ENCODE measurements at regions not wholly inside any gene's neighbourhood (a gene's known extent, or its start where the extent isn't known, plus 50 kb on each side); places are given as distances from the start of the nearest gene placed in this dataset.

GRCh38 chr10:117718986-117719920, 176.7 kb downstream of the EMX2 start:
- no peak for DNase-seq

DNA sequence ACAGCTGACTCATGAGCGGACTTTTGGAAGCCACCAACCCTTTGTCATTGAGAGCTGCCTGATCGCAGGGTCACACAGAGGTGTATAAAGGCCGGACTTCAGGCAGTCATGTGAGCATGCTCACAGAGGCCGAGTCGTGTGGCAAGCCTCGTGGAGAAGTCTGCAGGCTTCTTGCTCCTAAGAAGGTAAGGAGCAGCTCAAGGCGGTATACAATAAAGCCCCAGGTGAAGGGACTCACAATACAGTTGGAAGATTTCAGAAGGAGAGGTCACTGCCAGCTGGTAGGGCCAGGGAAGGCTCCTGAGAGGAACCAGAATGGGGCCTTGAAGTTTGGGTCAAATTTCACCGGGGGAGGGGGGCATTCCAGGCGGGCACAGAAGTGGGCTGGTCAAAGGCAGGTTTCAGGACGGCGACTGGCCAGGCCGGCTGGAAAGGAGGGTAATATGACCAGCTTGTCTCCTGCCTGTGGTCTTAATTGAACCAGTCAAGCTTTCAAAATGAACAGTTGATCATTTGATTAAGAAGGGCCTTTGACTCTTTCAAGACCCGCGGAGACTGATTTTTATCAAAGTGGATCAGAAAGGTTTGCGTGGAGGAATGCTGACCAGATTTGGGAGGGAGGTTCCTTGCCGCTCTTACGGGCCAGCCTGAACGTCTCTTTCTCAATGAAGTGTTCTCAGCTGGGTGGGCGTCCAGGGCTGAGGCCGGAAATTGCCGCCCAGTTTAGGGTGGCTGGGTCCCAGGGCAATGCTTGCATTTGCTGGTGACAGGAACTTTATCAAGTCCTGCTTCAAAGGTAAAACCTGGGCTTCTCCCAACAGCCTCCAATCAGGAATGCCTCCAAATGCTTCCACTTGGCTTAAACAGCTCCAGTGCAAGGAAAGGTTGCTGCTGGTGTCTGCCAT, 178.6 kb downstream of the EMX2 start:
- DNase-seq = no peak

GRCh38 chr10:117721873-117722272, 179.3 kb downstream of the EMX2 start:
- no peak for DNase-seq

GRCh38 chr10:117723343-117723742, 180.8 kb downstream of the EMX2 start:
- no peak for DNase-seq

DNA sequence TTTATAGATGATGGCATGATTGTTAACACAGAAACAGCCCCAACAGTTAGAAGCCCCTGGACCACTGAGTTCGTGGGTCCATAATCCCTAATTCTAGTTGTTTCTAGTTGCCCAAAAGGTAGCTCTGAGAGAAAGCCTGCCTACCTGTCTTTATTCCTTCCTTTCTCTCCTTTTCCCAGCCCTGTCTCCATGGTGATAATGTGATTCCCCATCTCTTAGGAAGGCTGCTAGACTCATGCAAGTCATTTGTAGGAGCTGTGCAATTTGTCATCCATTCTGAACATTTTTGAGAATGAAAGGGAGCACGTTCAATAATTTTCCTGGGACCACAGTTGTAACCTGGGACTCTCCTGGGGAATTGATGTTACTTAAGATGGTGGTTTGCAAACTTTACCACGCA, 183.4 kb downstream of the EMX2 start:
- no peak for DNase-seq

DNA sequence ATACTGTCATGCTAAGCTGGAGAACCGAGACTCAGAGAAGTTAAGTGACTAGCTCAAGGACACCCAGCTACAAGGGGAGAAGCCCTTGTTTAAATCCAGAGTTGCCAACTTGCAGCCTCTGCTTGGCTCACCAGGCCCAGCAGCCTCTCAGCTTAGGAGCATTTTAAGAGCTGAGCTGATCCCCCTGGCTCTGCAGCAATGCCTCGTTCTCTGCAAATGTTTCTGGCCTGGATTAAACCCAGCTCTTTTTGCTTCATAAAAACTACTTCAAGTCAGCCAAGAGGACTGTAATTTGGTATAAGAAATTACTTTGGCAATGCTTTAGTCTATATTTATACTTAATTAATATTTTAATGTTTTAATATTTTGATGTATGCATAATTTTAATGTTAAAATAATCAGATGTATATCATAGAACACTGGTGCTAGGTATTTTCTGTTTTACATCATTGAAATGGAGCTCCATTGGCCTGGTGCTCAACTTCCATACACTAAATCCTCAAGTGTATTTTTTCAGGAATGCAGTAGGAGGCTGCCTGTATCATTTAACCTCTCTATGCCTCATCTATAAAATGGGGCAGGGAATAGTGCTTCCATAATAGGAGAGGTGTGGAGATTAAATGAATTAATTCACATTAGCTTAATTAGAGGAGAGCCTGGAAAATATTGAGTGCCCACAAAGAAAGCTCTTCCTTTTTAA, 184.2 kb downstream of the EMX2 start:
- DNase-seq = no peak

DNA sequence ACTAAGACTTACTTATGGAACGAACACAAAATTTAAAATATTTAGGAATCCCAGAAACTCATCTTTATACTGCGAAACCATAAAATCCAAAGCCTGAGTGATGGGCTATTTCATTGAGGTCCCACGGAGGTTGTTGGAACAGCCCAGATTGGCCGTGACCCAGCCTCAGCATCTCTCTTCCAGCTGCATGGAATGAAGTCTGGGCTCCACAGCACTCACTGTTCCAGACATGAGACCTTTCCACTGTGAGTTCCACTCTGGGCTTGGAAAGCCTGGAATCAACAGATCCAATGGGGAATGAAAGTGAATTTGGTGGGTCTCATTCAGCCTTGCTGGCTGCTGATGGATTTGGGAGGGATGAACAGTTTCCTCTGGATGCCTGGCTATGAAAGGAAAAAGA, 184.9 kb downstream of the EMX2 start:
- no peak for DNase-seq

DNA sequence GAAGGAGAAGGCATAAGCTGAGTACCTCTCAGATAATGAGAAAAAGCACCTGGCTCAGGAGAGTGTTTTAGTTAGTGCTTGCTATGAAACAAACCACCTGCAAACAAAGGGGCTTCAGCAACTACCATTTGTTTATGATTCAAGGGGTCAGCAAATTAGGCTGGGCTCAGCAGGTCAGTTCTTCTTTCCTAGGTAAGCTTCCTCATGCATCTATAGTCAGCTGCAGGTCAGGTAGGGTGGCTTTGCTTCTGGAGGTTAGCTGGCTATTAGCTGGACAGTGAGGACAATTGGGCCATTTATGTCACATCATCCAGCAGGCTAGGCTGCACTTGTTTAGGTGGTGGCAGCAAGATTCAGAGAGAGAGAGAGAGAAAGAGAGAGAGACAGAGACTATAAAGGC, 185.5 kb downstream of the EMX2 start:
- no peak for DNase-seq

DNA sequence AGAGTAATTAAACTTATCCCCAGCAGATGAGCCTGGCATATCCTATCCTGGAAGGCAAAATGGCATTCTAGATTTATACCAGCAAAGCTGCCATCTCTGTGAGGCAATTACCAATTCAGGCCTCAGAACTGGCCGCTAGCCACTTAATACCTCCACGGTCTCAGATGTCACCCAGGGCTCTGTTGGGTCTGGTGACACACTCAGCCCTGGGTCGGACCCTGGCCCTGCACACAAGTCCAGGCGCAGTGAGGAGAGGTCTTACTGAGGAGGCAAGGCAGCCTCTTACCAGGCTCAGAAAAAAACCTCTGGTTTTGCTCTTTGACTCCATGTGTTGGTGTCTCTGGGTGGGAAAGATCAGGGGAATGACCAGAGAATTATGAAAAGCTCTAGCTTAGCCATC, 186.6 kb downstream of the EMX2 start:
- DNase-seq = no peak

DNA sequence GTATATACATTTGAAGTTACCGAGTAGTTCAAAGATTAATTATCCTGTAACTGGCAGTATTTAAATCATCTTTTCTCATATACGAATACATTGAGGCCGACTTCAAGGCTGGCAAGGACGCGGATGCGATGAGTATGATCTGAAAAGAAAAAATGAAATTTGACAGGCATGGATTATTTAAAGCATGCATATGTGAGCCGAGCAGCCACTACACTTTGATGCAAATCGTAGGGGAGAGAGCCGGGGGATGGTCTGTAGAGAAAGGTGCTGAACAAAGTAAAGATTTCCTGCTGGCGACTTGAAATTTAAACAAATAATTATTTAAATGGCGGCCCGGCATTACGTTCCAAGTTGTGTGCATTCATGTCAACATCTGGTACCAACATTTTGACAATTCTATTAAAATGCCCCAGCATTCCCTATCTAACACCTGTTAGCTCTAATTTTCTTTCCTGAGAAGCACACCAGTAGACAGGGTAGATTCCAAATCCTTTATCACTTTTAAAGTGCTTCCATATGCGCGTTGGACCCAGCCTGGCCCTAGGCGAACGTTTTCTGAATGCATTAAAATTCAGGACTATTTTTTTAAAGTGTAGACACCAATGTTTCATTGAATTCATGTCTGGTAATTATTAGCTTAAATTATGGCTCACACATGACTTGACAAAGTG, 188.7 kb downstream of the EMX2 start:
- DNase-seq = no peak

DNA sequence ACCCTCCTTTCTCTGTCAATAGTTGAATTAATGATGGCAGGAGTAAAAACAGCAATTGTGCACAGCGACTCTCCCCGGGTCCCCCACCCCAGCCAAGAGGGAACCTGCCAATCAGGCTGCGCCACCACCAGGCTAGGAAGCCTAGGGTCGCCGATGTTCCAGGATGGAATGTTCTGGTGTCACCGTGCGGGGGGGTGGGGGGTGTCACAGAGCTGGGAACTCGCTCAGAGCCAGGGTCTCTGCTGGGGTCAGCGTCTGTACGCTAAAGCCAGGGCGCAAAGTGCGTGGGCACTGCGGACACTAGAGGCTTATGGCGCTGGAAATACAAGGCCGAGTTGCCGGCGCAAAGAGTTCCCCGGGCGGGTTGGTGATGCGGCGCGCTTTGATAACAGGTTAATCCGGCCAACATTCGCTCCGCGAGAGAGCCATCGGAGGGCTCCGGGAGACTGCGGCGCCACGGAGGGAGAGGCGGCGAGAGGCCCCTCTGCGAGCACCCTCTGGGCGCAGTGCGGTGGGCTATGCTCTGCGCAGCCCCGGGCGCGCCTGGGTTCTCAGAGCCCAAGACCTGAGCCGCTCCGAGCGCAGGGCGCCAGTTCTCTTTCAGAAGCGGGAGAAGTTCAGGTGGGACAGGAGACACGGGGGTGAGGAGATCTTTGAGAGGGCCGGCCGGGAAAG, 192.3 kb downstream of the EMX2 start:
- DNase-seq = no peak

- no peak for DNase-seq
Observed at GRCh38 chr10:117736655-117737054, 194.1 kb downstream of the EMX2 start.

- DNase-seq = no peak
Observed at GRCh38 chr10:117740088-117740487, 197.5 kb downstream of the EMX2 start.

GRCh38 chr10:117740691-117741222, 198.2 kb downstream of the EMX2 start:
- DNase-seq = no peak

DNA sequence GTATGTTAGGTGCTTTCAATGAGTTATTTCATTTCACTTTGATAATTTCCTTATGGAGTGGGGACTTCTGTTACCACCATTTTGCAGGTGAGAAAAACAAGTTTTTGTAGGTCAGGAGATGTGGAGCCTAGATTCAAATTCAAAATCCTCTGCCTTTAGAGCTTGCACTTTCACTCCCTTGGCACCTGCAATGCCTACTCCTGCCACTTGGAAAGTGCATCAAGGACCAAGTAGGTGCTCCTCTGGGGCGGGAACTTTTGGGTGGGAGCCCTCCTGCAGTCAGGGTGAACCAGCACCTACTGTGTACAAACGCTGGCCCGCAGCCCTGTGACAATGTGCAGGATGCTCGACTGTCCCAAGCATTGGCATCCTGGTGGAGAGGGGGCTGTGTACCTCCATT, 199.0 kb downstream of the EMX2 start:
- DNase-seq = no peak

DNA sequence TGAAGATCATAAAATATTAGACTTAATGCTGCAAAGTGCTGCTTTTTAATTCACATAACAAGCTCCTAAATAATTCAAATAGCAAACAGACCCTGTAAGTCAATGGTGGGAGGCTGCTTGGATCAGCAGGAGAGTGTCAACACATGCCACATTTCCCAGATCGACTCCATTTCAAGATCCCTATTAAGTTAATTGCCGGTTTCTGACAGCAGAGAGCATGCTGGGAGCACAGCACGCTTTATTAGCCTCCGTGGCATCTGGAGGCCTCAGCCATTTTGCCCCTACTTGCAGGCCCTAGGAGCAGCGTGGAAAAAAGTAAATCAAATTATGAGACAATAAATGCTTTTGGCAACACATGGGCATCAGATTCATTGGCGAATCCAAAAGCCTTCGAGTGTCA, 201.0 kb downstream of the EMX2 start:
- no peak for DNase-seq

DNA sequence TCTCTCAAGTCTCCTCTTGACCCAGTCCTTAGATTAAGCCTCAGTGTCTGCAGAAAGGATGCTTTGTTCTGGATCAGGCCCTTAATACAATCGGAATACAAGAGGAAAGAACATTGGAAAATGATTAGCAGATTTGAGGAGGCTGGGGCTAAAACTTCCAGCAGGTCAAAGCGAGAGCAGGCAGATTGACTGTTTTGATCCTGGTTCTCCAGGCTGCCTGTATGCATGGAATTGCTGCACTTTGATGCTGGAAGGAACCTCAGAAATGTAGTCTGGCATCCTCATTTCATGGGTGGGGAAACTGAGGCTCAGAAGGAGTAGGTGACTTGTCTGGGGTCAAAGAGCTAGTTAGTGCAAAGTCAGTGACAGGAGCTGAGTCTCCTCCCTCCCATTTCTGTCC, 202.8 kb downstream of the EMX2 start:
- no peak for DNase-seq

DNA sequence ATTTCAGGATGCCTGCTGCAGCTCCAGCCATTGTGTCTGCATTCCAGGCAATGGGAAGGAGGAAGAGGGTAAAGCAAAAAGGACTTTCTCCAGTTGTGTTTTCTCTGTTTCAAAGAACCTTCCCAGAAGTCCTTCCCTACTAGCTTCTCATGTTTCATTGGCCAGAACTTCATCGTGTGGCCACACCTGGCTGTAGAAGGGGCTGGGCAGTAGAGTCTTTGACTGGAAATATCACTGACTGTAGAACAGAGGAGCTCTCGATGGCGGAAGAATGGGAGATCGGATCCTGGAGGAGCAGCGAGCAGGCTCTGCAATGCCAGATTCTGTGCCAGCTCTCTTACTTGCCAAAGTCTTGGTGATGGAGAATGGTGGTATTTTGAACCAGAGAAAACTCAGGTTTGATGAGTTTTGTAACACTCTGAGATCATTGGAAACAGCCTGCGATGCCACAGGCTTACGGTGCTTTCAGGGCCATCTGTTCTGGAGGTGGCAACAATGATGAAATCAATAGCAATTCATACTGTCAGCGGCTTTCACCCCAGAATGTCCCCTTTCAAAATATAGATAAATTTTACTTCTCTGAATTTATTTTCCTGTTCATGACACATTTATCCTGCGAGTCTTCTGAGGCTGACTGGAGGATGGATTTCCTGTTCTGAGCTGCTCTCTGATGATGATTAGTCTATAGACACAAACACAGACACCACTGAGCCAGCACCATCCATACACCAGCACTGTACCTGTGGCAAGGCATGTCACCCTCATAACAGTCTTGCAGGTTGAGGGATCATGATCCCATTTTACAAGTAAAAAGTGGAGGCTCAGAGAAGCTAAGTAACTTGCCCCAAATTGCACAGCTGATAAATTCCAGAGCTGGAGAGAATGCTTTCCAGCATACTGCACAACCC, 204.2 kb downstream of the EMX2 start:
- DNase-seq = no peak

DNA sequence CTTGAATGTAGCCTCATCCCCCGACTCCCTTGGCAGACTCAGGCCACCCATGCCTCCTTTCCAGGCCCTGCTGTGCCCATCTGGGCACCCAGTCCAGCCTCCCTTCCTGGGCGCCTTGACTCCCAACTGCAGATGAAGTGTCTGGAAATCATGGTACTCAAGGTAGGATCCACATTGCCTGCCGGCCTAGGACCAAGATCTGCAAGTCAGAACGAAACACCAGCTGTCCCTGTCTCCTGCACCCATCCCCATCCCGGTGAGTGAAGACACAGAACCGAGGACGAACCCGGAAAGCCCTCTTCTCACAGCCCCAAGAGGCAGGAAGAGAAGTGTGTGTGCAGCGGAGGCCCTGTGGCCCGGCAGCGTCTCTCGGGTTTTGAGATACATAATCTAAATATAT, 205.1 kb downstream of the EMX2 start:
- DNase-seq = no peak

- DNase-seq = no peak
Observed at GRCh38 chr10:117748058-117748457, 205.5 kb downstream of the EMX2 start.

- no peak for DNase-seq
Observed at GRCh38 chr10:117750616-117751015, 208.1 kb downstream of the EMX2 start.
